ENCODE measurements at regions not wholly inside any gene's neighbourhood (a gene's known extent, or its start where the extent isn't known, plus 50 kb on each side); places are given as distances from the start of the nearest gene placed in this dataset.

DNA sequence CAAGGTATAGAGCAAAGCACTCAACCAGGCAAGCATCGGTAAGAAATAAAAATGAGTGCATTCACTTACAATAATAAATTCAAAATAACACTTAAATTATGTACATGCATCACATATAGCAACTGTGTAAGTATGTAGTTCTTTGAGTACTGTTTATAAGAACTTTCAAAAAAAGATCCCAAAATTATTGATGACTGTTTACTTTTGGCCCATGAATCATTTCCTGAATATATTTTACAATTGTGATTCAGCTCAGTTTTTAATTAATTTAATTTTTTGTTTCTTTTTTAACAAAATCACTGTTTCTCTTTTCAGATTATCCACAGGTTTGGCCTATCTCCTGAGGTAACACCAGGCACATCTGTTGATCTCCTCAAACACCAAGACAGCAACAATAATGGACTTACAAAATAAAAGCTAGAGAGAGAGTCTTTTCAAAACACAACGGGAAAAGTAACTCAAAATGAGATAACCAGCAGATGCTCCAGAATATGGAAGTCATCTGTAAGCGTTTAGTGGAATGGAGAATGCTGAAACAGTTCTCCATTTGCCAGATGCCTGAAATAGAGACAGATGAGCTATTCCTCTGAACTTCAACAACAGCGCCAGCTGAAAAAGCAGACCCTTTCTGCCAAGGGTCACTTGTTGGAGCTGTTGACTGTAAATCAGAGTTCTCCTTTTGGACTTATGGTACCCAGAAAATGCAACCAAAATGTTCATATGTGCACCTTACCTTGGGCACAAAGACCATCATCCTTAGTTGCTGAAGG is 348.6 kb upstream of the RGMB start:
- TF ChIP-seq EZH2 (IDR thresholded peaks at IDR 0.05) (no peak), FOXP2 (optimal IDR thresholded peaks at IDR 0.05; ENCODE audit: control extremely low read depth, extremely low read length, insufficient read depth) (no peak), POLR2AphosphoS5 (IDR thresholded peaks at IDR 0.05; ENCODE audit: borderline replicate concordance, low read depth, low read length) (no peak)

All from SK-N-MC (cell line).